Peyer's patch (tissue), 4 donors: ENCODE measurements at regions not wholly inside any gene's neighbourhood (a gene's known extent, or its start where the extent isn't known, plus 50 kb on each side); places are given as distances from the start of the nearest gene placed in this dataset.
A peak's percentile ranks its signal among the peaks of the same experiment; 100 is the strongest.

Experiments
- CTCF ChIP-seq, 6 experiments: fragments of 450-650 bp in 4 of 6; fragments of 200-600 bp in 2 of 6; sonication (generic) in 1 of 6; IDR thresholded peaks; one replicate each; pipeline ENCODE4 v1.5.1; 2017 to 2019; ENCODE audit warnings: antibody characterized with exemption in 6 of 6, mild to moderate bottlenecking in 3 of 6, moderate library complexity in 1 of 6
- POLR2A ChIP-seq, 2 donors: fragments of 450-650 bp; IDR thresholded peaks; one replicate each; pipeline ENCODE4 v1.5.1; 2017; ENCODE audit warnings: antibody characterized with exemption in 2 of 2, mild to moderate bottlenecking in 2 of 2, moderate library complexity in 2 of 2

DNA sequence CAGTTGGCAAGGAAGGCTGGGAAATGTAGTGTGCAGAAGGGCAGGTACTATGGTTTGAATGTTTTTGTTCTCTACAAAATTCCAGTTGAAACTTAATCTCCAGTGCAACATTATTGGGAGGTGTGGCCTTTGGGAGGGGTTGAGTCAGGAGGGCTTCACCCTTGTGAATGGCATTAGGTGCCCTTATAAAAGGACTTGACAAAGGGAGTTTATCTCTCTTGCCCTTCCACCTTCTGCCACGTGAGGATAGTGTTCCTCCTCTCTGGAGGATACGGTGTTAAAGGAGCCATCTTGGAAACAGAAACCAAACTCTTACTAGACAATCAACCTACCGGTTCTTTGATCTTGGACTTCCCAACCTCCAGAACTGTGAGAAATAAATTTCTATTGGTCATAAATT, 82.2 kb upstream of the LRFN2 start:
- TF ChIP-seq POLR2A (IDR thresholded peaks at IDR 0.05) (no peak), CTCF (IDR thresholded peaks at IDR 0.05) (peak in 1 of 6 experiments; percentile 4)
